ENCODE measurements at regions not wholly inside any gene's neighbourhood (a gene's known extent, or its start where the extent isn't known, plus 50 kb on each side); places are given as distances from the start of the nearest gene placed in this dataset.

DNA sequence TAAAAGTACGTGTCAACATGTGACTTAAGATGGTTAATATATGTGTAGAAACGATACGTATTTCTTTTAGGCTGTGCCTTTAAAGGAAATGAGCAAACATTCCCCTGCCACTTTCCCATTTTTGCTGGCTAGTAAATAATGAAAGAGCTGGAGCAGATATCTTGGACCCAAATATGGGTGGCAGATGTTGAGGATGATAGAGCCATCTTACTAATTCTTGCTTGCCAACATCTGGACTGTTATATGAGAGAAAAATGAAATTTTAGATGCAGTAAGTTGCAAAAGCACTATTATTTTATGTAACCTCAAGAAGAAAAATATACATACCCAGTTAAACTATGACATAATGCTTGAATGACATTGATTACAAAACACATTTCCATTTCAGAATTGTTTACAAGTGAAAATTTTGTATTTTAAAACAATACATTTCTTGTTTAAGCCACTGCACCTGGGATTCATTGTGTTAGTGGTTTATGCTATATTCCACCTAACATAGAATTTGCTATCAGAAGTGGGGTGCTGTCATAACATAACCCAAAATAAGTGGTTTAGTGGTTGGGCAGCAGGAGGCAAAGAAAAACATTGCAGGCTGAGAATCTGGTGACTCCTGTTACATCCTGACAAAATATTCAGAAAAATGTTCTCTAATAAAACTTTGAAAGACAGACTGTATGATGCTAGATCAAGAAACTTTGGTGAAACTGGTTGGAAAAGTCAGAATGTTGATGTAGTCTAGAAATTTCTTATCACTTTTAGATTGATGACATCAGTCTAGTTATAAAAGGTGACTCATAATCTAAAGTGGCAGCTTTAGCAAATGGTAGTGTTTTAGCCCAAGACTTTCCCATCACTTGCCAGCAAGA, 305.0 kb downstream of the PTEN start:
- Histone ChIP-seq H3K9ac (no peak overlapping the region), H3K27me3 (ENCODE audit: insufficient read depth, low read depth) (no peaks in the 10 kb centered on the region), H3K4me2 (no peak overlapping the region), H3K4me3 (IDR thresholded peaks at IDR 0.05; ENCODE audit: insufficient read depth, low read depth, low read length) (no peak overlapping the region), H2AFZ (ENCODE audit: low read depth) (no peak overlapping the region), H4K20me1 (ENCODE audit: insufficient read depth) (no peaks in the 10 kb centered on the region), H3K4me1 (ENCODE audit: low read depth, poor library complexity, severe bottlenecking) (peaks cover 9% of the 10 kb centered on the region), H3K79me2 (ENCODE audit: insufficient read depth, low read depth) (no peaks in the 10 kb centered on the region), H3K36me3 (ENCODE audit: insufficient read depth) (no peaks in the 10 kb centered on the region), H3K27ac (no peak overlapping the region)
- no peak for TF ChIP-seq CTCF (conservative IDR thresholded peaks at IDR 0.05; ENCODE audit: low read depth, low read length)

DNA sequence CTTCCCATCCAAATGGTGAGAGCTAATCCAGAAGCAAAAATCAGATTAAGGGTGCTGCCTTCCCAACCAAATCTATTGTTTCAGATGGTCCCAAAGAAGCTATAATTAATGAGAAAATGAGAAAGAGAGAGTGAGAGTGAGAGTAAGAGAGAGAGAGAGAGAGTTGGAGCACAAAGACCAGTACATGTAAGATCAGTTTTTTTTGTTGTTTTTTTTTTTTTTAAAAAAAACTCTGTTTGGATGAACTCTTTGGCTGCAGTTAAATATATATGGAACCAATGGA, 305.6 kb downstream of the PTEN start:
- Histone ChIP-seq H3K27ac (no peak overlapping the region), H3K4me1 (ENCODE audit: low read depth, poor library complexity, severe bottlenecking) (peaks cover 9% of the 10 kb centered on the region), H2AFZ (ENCODE audit: low read depth) (no peak overlapping the region), H3K4me2 (no peak overlapping the region), H3K36me3 (ENCODE audit: insufficient read depth) (no peaks in the 10 kb centered on the region), H3K79me2 (ENCODE audit: insufficient read depth, low read depth) (no peaks in the 10 kb centered on the region), H3K27me3 (ENCODE audit: insufficient read depth, low read depth) (no peaks in the 10 kb centered on the region), H4K20me1 (ENCODE audit: insufficient read depth) (no peaks in the 10 kb centered on the region), H3K4me3 (IDR thresholded peaks at IDR 0.05; ENCODE audit: insufficient read depth, low read depth, low read length) (no peak overlapping the region), H3K9ac (no peak overlapping the region)
- no peak for TF ChIP-seq CTCF (conservative IDR thresholded peaks at IDR 0.05; ENCODE audit: low read depth, low read length)

GRCh38 chr10:88170628-88171027, 307.2 kb downstream of the PTEN start:
- H3K27me3 ChIP-seq (ENCODE audit: insufficient read depth, low read depth), result no peaks in the 10 kb centered on the region
- no peaks in the 10 kb centered on the region for H3K36me3 ChIP-seq (ENCODE audit: insufficient read depth)
- H3K27ac ChIP-seq, result no peak overlapping the region
- no peak overlapping the region for H3K4me2 ChIP-seq
- H4K20me1 ChIP-seq (ENCODE audit: insufficient read depth), result no peaks in the 10 kb centered on the region
- H3K4me3 ChIP-seq (IDR thresholded peaks at IDR 0.05; ENCODE audit: insufficient read depth, low read depth, low read length), result no peak overlapping the region
- no peaks in the 10 kb centered on the region for H3K79me2 ChIP-seq (ENCODE audit: insufficient read depth, low read depth)
- no peak for TF ChIP-seq CTCF (conservative IDR thresholded peaks at IDR 0.05; ENCODE audit: low read depth, low read length)
- no peak overlapping the region for H2AFZ ChIP-seq (ENCODE audit: low read depth)
- H3K4me1 ChIP-seq (ENCODE audit: low read depth, poor library complexity, severe bottlenecking), result peaks cover 9% of the 10 kb centered on the region
- no peak overlapping the region for H3K9ac ChIP-seq

- Histone ChIP-seq H3K4me3 (IDR thresholded peaks at IDR 0.05; ENCODE audit: insufficient read depth, low read depth, low read length) (no peak overlapping the region), H2AFZ (ENCODE audit: low read depth) (no peak overlapping the region), H3K4me2 (no peak overlapping the region), H3K4me1 (ENCODE audit: low read depth, poor library complexity, severe bottlenecking) (peaks cover 9% of the 10 kb centered on the region), H3K27ac (no peak overlapping the region), H3K36me3 (ENCODE audit: insufficient read depth) (no peaks in the 10 kb centered on the region), H4K20me1 (ENCODE audit: insufficient read depth) (no peaks in the 10 kb centered on the region), H3K79me2 (ENCODE audit: insufficient read depth, low read depth) (no peaks in the 10 kb centered on the region), H3K27me3 (ENCODE audit: insufficient read depth, low read depth) (no peaks in the 10 kb centered on the region), H3K9ac (no peak overlapping the region)
- no peak for TF ChIP-seq CTCF (conservative IDR thresholded peaks at IDR 0.05; ENCODE audit: low read depth, low read length)
Observed at GRCh38 chr10:88172159-88172558, 308.7 kb downstream of the PTEN start.
